CD4-positive, alpha-beta T cell (primary cell): ENCODE measurements at regions not wholly inside any gene's neighbourhood (a gene's known extent, or its start where the extent isn't known, plus 50 kb on each side); places are given as distances from the start of the nearest gene placed in this dataset.

Experiments used
- ATAC-seq: fragments of 200-7000 bp; cut with Tn5 transposase; one replicate; pipeline ENCODE4 v1.10.0; 2022; ENCODE audit warnings: mild to moderate bottlenecking; ENCODE audit not compliant: poor library complexity
- CTCF ChIA-PET: fragments of 350-600 bp; sonication (Branson Sonifier 250); formaldehyde crosslinking; loops from one replicate; lab custom pipeline; 2021; ENCODE audit warnings: antibody characterized with exemption, inconsistent platforms; lab: Charles Lee
- POLR2A ChIA-PET: fragments of 350-600 bp; sonication (Branson Sonifier 250); formaldehyde crosslinking; loops from one replicate; lab custom pipeline; 2021; ENCODE audit warnings: antibody characterized with exemption, inconsistent platforms; lab: Charles Lee
- DNase-seq, 14 experiments: peaks; one replicate each; pipeline ENCODE4 v3.0.0-alpha.2; 2013 to 2020; ENCODE audit warnings: mixed read lengths in 2 of 14
- H3K27ac ChIP-seq, 2 donors: one replicate each; pipeline versions ENCODE4 v1.5.1 to v1.7.0; 2013; ENCODE audit warnings: low read length in 2 of 2, low read depth in 1 of 2, mild to moderate bottlenecking in 1 of 2
- H3K27me3 ChIP-seq, 2 experiments: 1 replicate in 1 of 2; 2 replicates in 1 of 2; pipeline versions ENCODE4 v1.6.1 to v1.7.0; 2013; ENCODE audit warnings: low read length in 2 of 2, control low read depth in 1 of 2, mild to moderate bottlenecking in 1 of 2, moderate library complexity in 1 of 2; ENCODE audit not compliant: insufficient read depth in 2 of 2, control insufficient read depth in 1 of 2
- H3K36me3 ChIP-seq: one replicate; pipeline ENCODE4 v1.6.1; 2013; ENCODE audit warnings: low read length, control low read depth; ENCODE audit not compliant: insufficient read depth
- H3K4me1 ChIP-seq: one replicate; pipeline ENCODE4 v1.6.1; 2013; ENCODE audit warnings: low read length, control low read depth; ENCODE audit not compliant: insufficient read depth
- H3K4me3 ChIP-seq: one replicate; pipeline ENCODE4 v1.5.1; 2013; ENCODE audit warnings: mild to moderate bottlenecking, low read length, moderate library complexity
- H3K9me3 ChIP-seq, 2 experiments: 1 replicate in 1 of 2; 2 replicates in 1 of 2; pipeline versions ENCODE4 v1.6.1 to v1.7.0; 2013; ENCODE audit warnings: low read length in 2 of 2, mild to moderate bottlenecking in 2 of 2, control low read depth in 1 of 2, moderate library complexity in 1 of 2; ENCODE audit not compliant: control insufficient read depth in 1 of 2, insufficient read depth in 1 of 2
- H3K27ac Mint-ChIP-seq: one replicate; pipeline ENCODE4 v1.8.0; 2020; ENCODE audit warnings: mixed read lengths
- H3K27me3 Mint-ChIP-seq: one replicate; pipeline ENCODE4 v1.8.0; 2021; ENCODE audit warnings: mixed read lengths
- H3K36me3 Mint-ChIP-seq: one replicate; pipeline ENCODE4 v1.8.0; 2021; ENCODE audit warnings: low read depth, mixed read lengths
- H3K4me1 Mint-ChIP-seq: one replicate; pipeline ENCODE4 v1.8.0; 2021; ENCODE audit warnings: low read depth, mixed read lengths
- H3K4me3 Mint-ChIP-seq: one replicate; pipeline ENCODE4 v1.8.0; 2020; ENCODE audit warnings: mild to moderate bottlenecking, mixed read lengths
- H3K9me3 Mint-ChIP-seq: one replicate; pipeline ENCODE4 v1.8.0; 2020; ENCODE audit warnings: mixed read lengths
- intact Hi-C, 2 experiments: fragments of 100-400 bp; cut with DNase I in 1 of 2; cut with micrococcal nuclease in 1 of 2; formaldehyde crosslinking; loops; one replicate each; pipeline versions ENCODE4 v1.15.1 to v1.9.0; 2023 to 2025; cut with DNase I, micrococcal nuclease
- TF ChIP-seq, protein P1 (sequence below): fragments of 200-600 bp; IDR thresholded peaks from one replicate; pipeline ENCODE4 v1.8.0; 2022; ENCODE audit warnings: antibody characterized with exemption, mild to moderate bottlenecking

DNA sequence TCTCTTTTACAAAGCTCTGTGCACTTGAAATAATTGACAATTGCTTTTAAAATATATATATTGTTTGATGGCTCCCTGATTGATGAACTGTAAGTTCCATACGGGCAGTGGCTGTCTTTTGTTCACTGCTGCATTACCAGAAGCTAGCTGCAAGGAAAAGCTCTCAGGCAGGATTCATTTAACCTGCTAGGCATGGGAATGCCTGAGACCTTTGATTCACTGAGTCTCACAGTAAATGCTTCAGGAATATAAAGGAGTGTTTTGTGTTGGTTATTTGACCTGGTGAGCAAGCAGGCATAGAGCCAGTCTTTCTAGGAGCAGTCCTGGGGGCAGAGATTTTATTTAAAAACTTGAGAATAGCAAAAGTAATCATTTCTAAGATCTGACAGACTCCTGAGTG is 193.2 kb upstream of the ITGA4 start:
- no peak overlapping the region for H3K4me3 Mint-ChIP-seq

DNA sequence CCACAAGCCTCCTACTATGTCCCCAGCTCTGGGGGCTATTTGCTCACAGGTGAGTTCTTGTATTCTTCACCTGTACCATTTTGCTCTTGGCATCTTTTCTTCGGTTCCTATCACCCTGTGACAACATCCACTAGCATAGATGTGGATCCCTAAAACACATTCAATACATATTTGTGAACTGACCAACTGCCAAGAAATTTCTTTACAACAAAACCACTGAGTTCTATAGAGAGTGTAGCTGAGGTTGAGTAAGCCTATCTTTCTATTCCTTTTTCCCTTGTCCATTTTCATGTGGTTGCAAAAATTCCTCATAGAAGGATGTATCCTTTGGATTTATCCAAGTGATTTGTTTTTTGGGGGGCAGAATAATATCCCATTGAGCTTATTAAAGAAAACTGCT is 192.7 kb upstream of the ITGA4 start:
- H3K4me3 Mint-ChIP-seq = no peak overlapping the region
- ATAC-seq = no peak

More for the DNA sequence above, 193.2 kb upstream of the ITGA4 start:
- Mint-ChIP-seq H3K36me3 (peaks cover 10% of the 10 kb centered on the region), H3K27me3 (no peaks in the 10 kb centered on the region), H3K4me1 (peaks cover 40% of the 10 kb centered on the region), H3K27ac (no peak overlapping the region), H3K9me3 (no peaks in the 10 kb centered on the region)
- intact Hi-C loops = no loop called here
- H3K27me3 ChIP-seq = no peaks in the 10 kb centered on the region
- peaks cover 3% of the 10 kb centered on the region for H3K36me3 ChIP-seq
- TF ChIP-seq, protein P1, sequence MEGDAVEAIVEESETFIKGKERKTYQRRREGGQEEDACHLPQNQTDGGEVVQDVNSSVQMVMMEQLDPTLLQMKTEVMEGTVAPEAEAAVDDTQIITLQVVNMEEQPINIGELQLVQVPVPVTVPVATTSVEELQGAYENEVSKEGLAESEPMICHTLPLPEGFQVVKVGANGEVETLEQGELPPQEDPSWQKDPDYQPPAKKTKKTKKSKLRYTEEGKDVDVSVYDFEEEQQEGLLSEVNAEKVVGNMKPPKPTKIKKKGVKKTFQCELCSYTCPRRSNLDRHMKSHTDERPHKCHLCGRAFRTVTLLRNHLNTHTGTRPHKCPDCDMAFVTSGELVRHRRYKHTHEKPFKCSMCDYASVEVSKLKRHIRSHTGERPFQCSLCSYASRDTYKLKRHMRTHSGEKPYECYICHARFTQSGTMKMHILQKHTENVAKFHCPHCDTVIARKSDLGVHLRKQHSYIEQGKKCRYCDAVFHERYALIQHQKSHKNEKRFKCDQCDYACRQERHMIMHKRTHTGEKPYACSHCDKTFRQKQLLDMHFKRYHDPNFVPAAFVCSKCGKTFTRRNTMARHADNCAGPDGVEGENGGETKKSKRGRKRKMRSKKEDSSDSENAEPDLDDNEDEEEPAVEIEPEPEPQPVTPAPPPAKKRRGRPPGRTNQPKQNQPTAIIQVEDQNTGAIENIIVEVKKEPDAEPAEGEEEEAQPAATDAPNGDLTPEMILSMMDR = no peak
- no peaks in the 10 kb centered on the region for H3K9me3 ChIP-seq
- DNase-seq (no peak), ATAC-seq (no peak)
- no peak overlapping the region for H3K27ac ChIP-seq
- CTCF ChIA-PET = no interaction called here
- no peak overlapping the region for H3K4me3 ChIP-seq
- peaks cover 5% of the 10 kb centered on the region for H3K4me1 ChIP-seq
- POLR2A ChIA-PET = no interaction called here

DNA sequence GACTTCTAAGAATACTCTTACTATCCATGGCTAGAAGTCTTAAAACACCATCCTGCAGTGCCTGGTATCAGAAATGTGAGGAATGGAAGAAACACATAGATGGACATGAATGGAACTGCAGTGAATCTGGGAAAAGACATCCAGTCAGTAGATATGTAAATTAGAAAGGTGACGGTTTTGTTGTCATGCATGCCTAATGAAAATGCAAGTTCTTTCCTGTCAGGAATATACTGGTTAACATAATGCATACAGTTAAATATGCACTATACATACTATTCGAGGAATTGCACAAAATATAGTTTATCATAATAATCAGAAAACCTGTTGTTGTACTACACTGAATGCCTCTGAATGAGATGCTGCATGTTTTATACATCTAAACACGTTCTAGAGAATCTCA is 190.6 kb upstream of the ITGA4 start:
- CTCF ChIA-PET = no interaction called here
- intact Hi-C loops = no loop called here

More for the DNA sequence above, 192.7 kb upstream of the ITGA4 start:
- Mint-ChIP-seq H3K9me3 (no peaks in the 10 kb centered on the region), H3K27me3 (no peaks in the 10 kb centered on the region), H3K4me1 (peaks cover 40% of the 10 kb centered on the region), H3K27ac (no peak overlapping the region), H3K36me3 (peaks cover 10% of the 10 kb centered on the region)
- ChIA-PET CTCF (no interaction called here), POLR2A (no interaction called here)
- TF ChIP-seq, protein P1 = no peak
- Histone ChIP-seq H3K9me3 (no peaks in the 10 kb centered on the region), H3K27me3 (no peaks in the 10 kb centered on the region), H3K36me3 (peaks cover 3% of the 10 kb centered on the region), H3K27ac (no peak overlapping the region), H3K4me1 (peaks cover 5% of the 10 kb centered on the region), H3K4me3 (no peak overlapping the region)
- DNase-seq = no peak
- intact Hi-C loops = no loop called here

More for the DNA sequence above, 190.6 kb upstream of the ITGA4 start:
- Histone ChIP-seq H3K4me1 (peaks cover 5% of the 10 kb centered on the region), H3K27ac (no peak overlapping the region), H3K9me3 (no peaks in the 10 kb centered on the region), H3K4me3 (no peak overlapping the region), H3K36me3 (peaks cover 3% of the 10 kb centered on the region), H3K27me3 (no peaks in the 10 kb centered on the region)
- POLR2A ChIA-PET = no interaction called here
- peaks cover 52% of the 10 kb centered on the region for H3K4me1 Mint-ChIP-seq
- H3K4me3 Mint-ChIP-seq = no peak overlapping the region
- no peak for ATAC-seq
- peaks cover 14% of the 10 kb centered on the region for H3K36me3 Mint-ChIP-seq
- H3K27ac Mint-ChIP-seq = no peak overlapping the region
- H3K9me3 Mint-ChIP-seq = no peaks in the 10 kb centered on the region
- H3K27me3 Mint-ChIP-seq = no peaks in the 10 kb centered on the region
- TF ChIP-seq, protein P1 = no peak
- no peak for DNase-seq
